Large intestine (tissue), 3 donors: ENCODE measurements at regions not wholly inside any gene's neighbourhood (a gene's known extent, or its start where the extent isn't known, plus 50 kb on each side); places are given as distances from the start of the nearest gene placed in this dataset.

Experiments
- DNase-seq, 2 donors: peaks; one replicate each; pipeline versions ENCODE4 v3.0.0 to v3.0.0-alpha.2; 2013
- H3K27ac ChIP-seq: one replicate; pipeline ENCODE4 v1.5.1; 2013; ENCODE audit warnings: low read length
- H3K27me3 ChIP-seq: 2 replicates; pipeline ENCODE4 v1.6.1; 2013; ENCODE audit warnings: low read length; ENCODE audit not compliant: control insufficient read depth, insufficient read depth
- H3K36me3 ChIP-seq: 2 replicates; pipeline ENCODE4 v1.6.1; 2013; ENCODE audit warnings: low read length; ENCODE audit not compliant: control insufficient read depth, insufficient read depth
- H3K4me1 ChIP-seq: one replicate; pipeline ENCODE4 v1.6.1; 2013; ENCODE audit warnings: low read length; ENCODE audit not compliant: control insufficient read depth, insufficient read depth
- H3K4me3 ChIP-seq: one replicate; pipeline ENCODE4 v1.5.1; 2013; ENCODE audit warnings: low read length
- H3K9me3 ChIP-seq: one replicate; pipeline ENCODE4 v1.6.1; 2013; ENCODE audit warnings: mild to moderate bottlenecking, low read depth, low read length, moderate library complexity; ENCODE audit not compliant: control insufficient read depth
- WGBS: methylation state at CpG from one replicate; pipeline ENCODE4 v1.1.5; 2013; ENCODE audit warnings: low lambda C conversion rate; ENCODE audit not compliant: insufficient coverage; 5-methylcytosine and 5-hydroxymethylcytosine counted together

GRCh38 chr2:38173683-38174082 is 97.7 kb upstream of the CYP1B1 start:
- no peak for DNase-seq
- H3K4me3 ChIP-seq = no peak overlapping the region
- no peaks in the 10 kb centered on the region for H3K4me1 ChIP-seq
- H3K9me3 ChIP-seq = no peaks in the 10 kb centered on the region
- no CpG with 5 or more reads among the region's 4 CpGs for WGBS
- H3K27me3 ChIP-seq = no peaks in the 10 kb centered on the region
- no peak overlapping the region for H3K27ac ChIP-seq
- no peaks in the 10 kb centered on the region for H3K36me3 ChIP-seq

- no peak for DNase-seq
- no peaks in the 10 kb centered on the region for H3K4me1 ChIP-seq
- H3K9me3 ChIP-seq = no peaks in the 10 kb centered on the region
- H3K4me3 ChIP-seq = no peak overlapping the region
- WGBS = no CpG with 5 or more reads among the region's 1 CpG
- no peak overlapping the region for H3K27ac ChIP-seq
- no peaks in the 10 kb centered on the region for H3K27me3 ChIP-seq
- no peaks in the 10 kb centered on the region for H3K36me3 ChIP-seq
These were observed 95.4 kb upstream of the CYP1B1 start for GRCh38 chr2:38171208-38171855.

GRCh38 chr2:38170733-38171132 is 94.8 kb upstream of the CYP1B1 start:
- no peak overlapping the region for H3K27ac ChIP-seq
- DNase-seq = no peak
- H3K36me3 ChIP-seq = no peaks in the 10 kb centered on the region
- H3K4me1 ChIP-seq = no peaks in the 10 kb centered on the region
- no peak overlapping the region for H3K4me3 ChIP-seq
- H3K27me3 ChIP-seq = no peaks in the 10 kb centered on the region
- no peaks in the 10 kb centered on the region for H3K9me3 ChIP-seq

- no peaks in the 10 kb centered on the region for H3K36me3 ChIP-seq
- H3K27me3 ChIP-seq = no peaks in the 10 kb centered on the region
- H3K27ac ChIP-seq = no peak overlapping the region
- no peaks in the 10 kb centered on the region for H3K4me1 ChIP-seq
- H3K9me3 ChIP-seq = no peaks in the 10 kb centered on the region
- 85% methylated on average over 3 of the region's 3 CpGs for WGBS
- no peak for DNase-seq
- no peak overlapping the region for H3K4me3 ChIP-seq
These were observed 94.1 kb upstream of the CYP1B1 start for GRCh38 chr2:38170067-38170466.

- Histone ChIP-seq H3K36me3 (no peaks in the 10 kb centered on the region), H3K4me3 (no peak overlapping the region), H3K9me3 (no peaks in the 10 kb centered on the region), H3K4me1 (no peaks in the 10 kb centered on the region), H3K27ac (no peak overlapping the region), H3K27me3 (no peaks in the 10 kb centered on the region)
- WGBS = no CpG with 5 or more reads among the region's 5 CpGs
- no peak for DNase-seq
These were observed 92.9 kb upstream of the CYP1B1 start for GRCh38 chr2:38168710-38169480.

GRCh38 chr2:38167968-38168350 is 92.0 kb upstream of the CYP1B1 start:
- no peak for DNase-seq
- H3K27ac ChIP-seq = no peak overlapping the region
- H3K27me3 ChIP-seq = no peaks in the 10 kb centered on the region
- no peak overlapping the region for H3K4me3 ChIP-seq
- WGBS = no CpG with 5 or more reads among the region's 2 CpGs
- no peaks in the 10 kb centered on the region for H3K9me3 ChIP-seq
- no peaks in the 10 kb centered on the region for H3K4me1 ChIP-seq
- no peaks in the 10 kb centered on the region for H3K36me3 ChIP-seq

- Histone ChIP-seq H3K27me3 (no peaks in the 10 kb centered on the region), H3K27ac (no peak overlapping the region), H3K4me1 (no peaks in the 10 kb centered on the region), H3K9me3 (no peaks in the 10 kb centered on the region), H3K4me3 (no peak overlapping the region), H3K36me3 (no peaks in the 10 kb centered on the region)
- WGBS = no CpG with 5 or more reads among the region's 2 CpGs
- no peak for DNase-seq
These were observed 89.7 kb upstream of the CYP1B1 start for GRCh38 chr2:38165698-38166097.

- H3K4me3 ChIP-seq = no peak overlapping the region
- H3K9me3 ChIP-seq = no peaks in the 10 kb centered on the region
- no peaks in the 10 kb centered on the region for H3K27me3 ChIP-seq
- H3K4me1 ChIP-seq = no peaks in the 10 kb centered on the region
- no peaks in the 10 kb centered on the region for H3K36me3 ChIP-seq
- DNase-seq = no peak
- no CpG with 5 or more reads among the region's 4 CpGs for WGBS
- H3K27ac ChIP-seq = no peak overlapping the region
These were observed 88.9 kb upstream of the CYP1B1 start for GRCh38 chr2:38164881-38165280.

GRCh38 chr2:38163579-38163978 is 87.6 kb upstream of the CYP1B1 start:
- H3K27ac ChIP-seq = no peak overlapping the region
- WGBS = no CpG with 5 or more reads among the region's 1 CpG
- no peaks in the 10 kb centered on the region for H3K27me3 ChIP-seq
- no peaks in the 10 kb centered on the region for H3K4me1 ChIP-seq
- H3K9me3 ChIP-seq = no peaks in the 10 kb centered on the region
- H3K4me3 ChIP-seq = no peak overlapping the region
- no peaks in the 10 kb centered on the region for H3K36me3 ChIP-seq
- DNase-seq = no peak

GRCh38 chr2:38163006-38163405 is 87.1 kb upstream of the CYP1B1 start:
- whole genome bisulfite sequencing = no CpG with 5 or more reads among the region's 3 CpGs
- Histone ChIP-seq H3K4me3 (no peak overlapping the region), H3K36me3 (no peaks in the 10 kb centered on the region), H3K27me3 (no peaks in the 10 kb centered on the region), H3K4me1 (no peaks in the 10 kb centered on the region), H3K9me3 (no peaks in the 10 kb centered on the region), H3K27ac (no peak overlapping the region)
- DNase-seq = no peak

GRCh38 chr2:38160516-38160915 is 84.6 kb upstream of the CYP1B1 start:
- Histone ChIP-seq H3K36me3 (no peaks in the 10 kb centered on the region), H3K4me1 (no peaks in the 10 kb centered on the region), H3K9me3 (no peaks in the 10 kb centered on the region), H3K27me3 (no peaks in the 10 kb centered on the region), H3K4me3 (no peak overlapping the region), H3K27ac (no peak overlapping the region)
- WGBS = no CpG with 5 or more reads among the region's 5 CpGs
- no peak for DNase-seq
